22Rv1 (cell line): ENCODE measurements at regions not wholly inside any gene's neighbourhood (a gene's known extent, or its start where the extent isn't known, plus 50 kb on each side); places are given as distances from the start of the nearest gene placed in this dataset.

ENCODE experiments used
- H3K27ac ChIP-seq: fragments of 450-650 bp; 2 replicates; pipeline ENCODE4 v1.5.1; 2017
- CTCF ChIP-seq: fragments of 450-650 bp; IDR thresholded peaks from 2 replicates; pipeline ENCODE4 v1.5.1; 2017; ENCODE audit warnings: mild to moderate bottlenecking
- ZFX ChIP-seq: fragments of 450-650 bp; IDR thresholded peaks from 2 replicates; pipeline ENCODE4 v1.6.1; 2017; ENCODE audit warnings: antibody characterized with exemption, borderline replicate concordance

DNA sequence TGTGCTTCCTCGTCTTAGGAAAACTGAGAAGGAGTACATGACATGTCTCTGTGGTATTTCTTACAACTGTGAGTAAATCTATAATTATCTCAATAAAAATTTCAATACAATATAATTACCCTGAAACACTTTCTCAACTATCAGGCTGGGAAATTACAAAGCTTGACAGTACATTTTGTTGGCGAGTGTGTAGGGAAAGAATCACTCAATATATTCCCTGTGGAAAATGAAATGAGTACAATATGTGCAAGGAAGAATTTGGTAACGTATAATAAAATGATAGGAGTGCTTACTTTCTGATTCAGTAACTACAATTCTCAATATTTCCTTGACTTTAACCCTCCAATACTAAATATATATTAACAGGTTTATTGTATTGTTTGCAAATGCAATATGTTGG, 818.2 kb upstream of the CADM2 start:
- TF ChIP-seq CTCF (no peak), ZFX (no peak)
- no peak overlapping the region for H3K27ac ChIP-seq

GRCh38 chr3:84141571-84141970, 817.2 kb upstream of the CADM2 start:
- TF ChIP-seq ZFX, result no peak
- no peak for TF ChIP-seq CTCF
- no peak overlapping the region for H3K27ac ChIP-seq

DNA sequence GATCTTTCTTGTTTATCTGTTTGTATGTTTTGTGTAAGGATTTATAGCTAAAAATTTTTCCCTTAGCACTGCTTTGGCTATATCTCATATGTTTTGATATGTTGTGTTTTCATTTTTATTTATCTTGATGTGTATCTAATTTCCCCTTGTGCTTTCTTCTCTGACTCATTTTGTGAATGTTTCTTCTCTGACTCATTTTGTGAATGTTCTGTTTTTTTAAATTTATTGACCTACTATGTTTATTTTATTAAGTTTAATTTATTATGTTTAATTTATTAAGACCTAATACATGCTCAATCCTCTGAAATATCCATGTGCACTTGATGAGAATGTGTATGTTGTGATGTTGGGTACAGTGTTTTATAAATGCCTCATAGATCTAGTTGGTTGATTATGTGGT, 793.5 kb upstream of the CADM2 start:
- no peak overlapping the region for H3K27ac ChIP-seq
- TF ChIP-seq CTCF, result no peak
- TF ChIP-seq ZFX, result no peak

- TF ChIP-seq CTCF (no peak), ZFX (no peak)
These were observed 783.3 kb upstream of the CADM2 start for GRCh38 chr3:84175449-84175848.

DNA sequence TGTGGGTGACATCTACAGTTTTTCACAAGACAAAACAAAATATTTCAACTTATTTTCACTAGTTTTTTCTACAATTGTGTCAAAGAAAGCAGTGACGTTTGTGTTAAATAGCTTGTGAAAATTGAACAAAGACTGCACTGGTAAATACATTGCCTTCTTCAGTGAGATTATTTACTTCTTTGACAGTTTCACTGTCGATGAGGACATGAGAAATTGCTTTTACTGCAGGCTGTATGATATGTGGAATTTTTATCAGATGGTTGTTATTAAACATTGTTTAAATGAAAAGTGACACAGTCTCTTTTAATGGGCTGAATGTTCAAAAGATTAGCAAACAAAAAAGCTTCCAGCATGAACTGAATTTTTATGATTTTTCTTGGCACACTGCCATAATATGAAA, 773.9 kb upstream of the CADM2 start:
- TF ChIP-seq ZFX (no peak), CTCF (no peak)
- no peak overlapping the region for H3K27ac ChIP-seq

More at GRCh38 chr3:84175449-84175848, 783.3 kb upstream of the CADM2 start:
- no peak overlapping the region for H3K27ac ChIP-seq

DNA sequence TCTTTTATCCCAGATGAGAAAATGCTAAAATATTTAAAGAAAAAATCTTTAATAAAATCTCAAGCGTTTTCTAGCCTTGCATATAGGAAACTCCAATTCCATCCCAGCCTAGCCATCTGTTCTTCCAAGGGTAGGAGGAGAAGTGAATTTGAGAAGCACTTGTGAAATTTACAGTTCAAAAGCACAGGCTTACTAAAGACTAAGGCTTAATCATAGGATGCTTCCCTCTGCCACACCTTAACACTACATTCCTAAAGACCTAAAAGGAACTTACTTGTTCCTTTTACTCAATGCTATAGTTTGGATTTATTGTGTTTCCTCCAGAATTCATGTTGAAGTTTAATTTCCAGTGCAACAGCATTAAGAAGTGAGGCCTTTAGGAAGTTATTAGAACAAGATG, 764.8 kb upstream of the CADM2 start:
- H3K27ac ChIP-seq, result no peak overlapping the region
- TF ChIP-seq ZFX (no peak), CTCF (no peak)

GRCh38 chr3:84209474-84209873, 749.3 kb upstream of the CADM2 start:
- no peak for TF ChIP-seq CTCF
- H3K27ac ChIP-seq, result no peak overlapping the region
